NOMO-1 (cell line): ENCODE measurements at regions not wholly inside any gene's neighbourhood (a gene's known extent, or its start where the extent isn't known, plus 50 kb on each side); places are given as distances from the start of the nearest gene placed in this dataset.
A peak's percentile ranks its signal among the peaks of the same experiment; 100 is the strongest.
"Not testable (repeated sequence)": the region's sequence is repeated elsewhere in the genome, so short reads cannot be mapped to it uniquely, and the experiment has no call there.

Source experiments
- DNase-seq, 2 experiments: peaks; one replicate each; lab custom pipeline; 2025; ENCODE audit not compliant: unreplicated experiment in 2 of 2; lab: John Stamatoyannopoulos, UW

DNA sequence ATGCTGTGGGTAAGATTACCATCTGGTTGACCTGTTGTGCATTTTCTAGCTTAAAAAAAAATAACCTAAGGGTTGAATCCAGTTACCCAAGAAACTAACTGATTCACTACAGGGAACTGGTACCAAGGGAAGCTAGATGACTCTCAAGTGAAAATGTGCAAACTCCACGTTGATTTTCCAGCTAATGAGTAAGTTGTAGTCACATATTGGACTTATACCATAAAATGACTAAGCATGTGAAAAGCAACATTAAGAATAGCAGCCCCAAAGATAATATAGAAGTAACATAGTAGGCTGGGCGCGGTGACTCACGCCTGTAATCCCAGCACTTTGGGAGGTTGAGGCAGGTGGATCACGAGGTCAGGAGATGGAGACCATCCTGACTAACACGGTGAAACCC, 270.9 kb downstream of the SPRY1 start:
- DNase-seq = no peak

- DNase-seq = no peak
Measured at GRCh38 chr4:123667991-123668390, 271.4 kb downstream of the SPRY1 start.

DNA sequence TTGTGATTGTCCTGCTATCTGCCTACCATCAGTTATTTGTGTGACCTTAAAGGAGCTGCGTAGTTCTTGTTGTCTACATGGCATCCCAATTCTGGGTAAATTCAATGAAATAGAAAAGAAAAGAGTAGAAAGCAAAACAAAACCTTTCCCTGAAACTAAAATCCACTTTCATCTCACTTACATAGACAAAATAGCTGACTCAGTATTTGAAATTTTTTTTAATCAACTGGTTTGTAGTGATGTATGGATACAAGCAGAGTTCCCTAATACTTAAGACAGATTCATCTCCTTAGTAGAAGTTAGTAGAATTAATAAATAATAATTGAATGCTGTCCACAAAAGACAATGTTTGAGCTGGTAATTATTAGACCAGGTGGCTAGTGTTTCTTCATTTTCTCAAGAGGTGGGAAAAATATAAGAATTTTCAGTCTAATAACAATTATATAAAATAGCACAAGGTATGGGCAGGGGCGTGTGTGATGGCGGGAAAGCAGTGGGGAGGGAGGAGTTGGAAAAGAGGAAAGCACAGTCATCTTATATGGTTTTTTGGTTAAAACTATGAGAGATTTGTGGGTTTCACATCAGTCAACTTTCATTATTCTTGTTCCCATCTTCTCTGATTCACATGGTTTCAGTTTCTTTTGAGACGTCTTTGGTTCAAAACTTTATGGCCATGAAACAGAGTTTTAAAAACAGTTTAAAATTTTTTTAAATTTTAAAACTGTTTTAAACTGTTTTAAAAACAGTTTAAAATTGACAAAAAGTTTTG, 275.2 kb downstream of the SPRY1 start:
- DNase-seq = peak in 1 of 2 experiments; percentile 30

GRCh38 chr4:123672987-123673386, 276.4 kb downstream of the SPRY1 start:
- peak in 1 of 2 experiments; percentile 62 for DNase-seq

DNA sequence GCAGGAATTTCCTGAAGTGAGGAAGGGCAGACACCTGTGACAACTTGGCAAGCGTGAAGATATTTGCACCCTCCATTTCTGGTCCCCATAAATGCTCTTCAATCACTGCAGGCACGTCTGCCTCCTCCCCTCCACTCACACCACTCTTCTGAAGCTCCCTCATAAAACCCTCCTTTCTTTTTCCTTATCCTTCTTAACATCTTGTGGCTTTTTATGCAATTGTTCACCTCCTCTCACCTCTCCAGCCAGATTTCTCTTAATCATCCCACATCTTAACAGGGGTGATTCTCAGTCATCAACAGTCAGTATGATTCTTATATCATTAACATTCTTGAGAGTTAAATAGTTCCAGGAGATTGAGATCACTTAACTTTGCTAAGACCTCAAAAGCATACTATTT, 277.4 kb downstream of the SPRY1 start:
- no peak for DNase-seq

- no peak for DNase-seq
Measured at GRCh38 chr4:123674762-123675465, 278.3 kb downstream of the SPRY1 start.

GRCh38 chr4:123675567-123675966, 279.0 kb downstream of the SPRY1 start:
- no peak for DNase-seq

GRCh38 chr4:123676071-123676889, 279.7 kb downstream of the SPRY1 start:
- no peak for DNase-seq

DNA sequence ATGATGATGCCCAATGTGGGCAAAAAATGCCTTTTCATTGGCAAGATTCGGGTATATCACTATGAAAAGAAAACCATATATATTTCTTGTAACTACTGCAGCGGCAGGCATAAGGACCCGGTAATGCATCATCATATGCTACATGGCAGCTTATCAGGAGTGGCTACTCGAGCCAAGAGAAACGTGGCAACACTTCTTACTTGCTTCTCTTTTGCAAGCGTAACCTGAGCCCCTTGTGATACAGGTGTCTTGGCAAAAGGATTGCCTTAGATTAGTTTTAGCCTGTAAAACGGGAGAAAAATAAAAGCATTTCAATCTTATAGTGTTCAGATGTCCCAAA, 280.3 kb downstream of the SPRY1 start:
- no peak for DNase-seq

DNA sequence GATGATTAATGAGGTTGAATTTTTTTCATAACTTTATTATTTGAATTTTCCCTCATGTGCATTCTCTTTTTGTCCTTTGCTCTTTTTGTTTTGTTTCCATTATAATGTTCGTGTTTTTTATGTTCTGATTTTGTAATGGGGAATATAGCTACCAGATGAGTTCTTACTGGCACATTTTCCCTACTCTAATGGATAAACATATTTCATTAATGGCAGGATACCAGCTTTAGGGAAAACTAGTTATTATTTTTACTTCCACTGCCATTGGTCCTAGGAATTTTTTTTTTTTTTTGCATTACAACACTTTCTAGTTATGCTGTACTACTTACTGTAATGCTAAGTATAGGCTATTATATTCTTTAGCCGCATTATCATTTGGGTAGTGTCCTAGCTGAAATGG, 286.3 kb downstream of the SPRY1 start:
- DNase-seq = no peak

DNA sequence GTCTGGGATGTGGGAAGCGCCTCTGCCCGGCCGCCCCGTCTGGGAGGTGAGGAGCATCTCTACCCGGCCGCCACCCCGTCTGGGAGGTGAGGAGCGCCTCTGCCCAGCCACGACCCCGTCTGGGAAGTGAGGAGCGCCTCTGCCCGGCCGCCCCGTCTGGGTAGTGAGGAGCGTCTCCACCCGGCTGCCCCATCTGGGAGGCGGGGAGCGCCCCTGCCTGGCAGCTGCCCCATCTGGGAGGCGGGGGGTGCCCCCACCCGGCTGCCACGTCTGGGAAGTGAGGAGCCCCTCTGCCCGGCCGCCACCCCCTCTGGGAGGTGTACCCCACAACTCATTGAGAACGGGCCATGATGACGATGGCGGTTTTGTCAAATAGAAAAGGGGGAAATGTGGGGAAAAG, 288.3 kb downstream of the SPRY1 start:
- not testable (repeated sequence) for DNase-seq

DNA sequence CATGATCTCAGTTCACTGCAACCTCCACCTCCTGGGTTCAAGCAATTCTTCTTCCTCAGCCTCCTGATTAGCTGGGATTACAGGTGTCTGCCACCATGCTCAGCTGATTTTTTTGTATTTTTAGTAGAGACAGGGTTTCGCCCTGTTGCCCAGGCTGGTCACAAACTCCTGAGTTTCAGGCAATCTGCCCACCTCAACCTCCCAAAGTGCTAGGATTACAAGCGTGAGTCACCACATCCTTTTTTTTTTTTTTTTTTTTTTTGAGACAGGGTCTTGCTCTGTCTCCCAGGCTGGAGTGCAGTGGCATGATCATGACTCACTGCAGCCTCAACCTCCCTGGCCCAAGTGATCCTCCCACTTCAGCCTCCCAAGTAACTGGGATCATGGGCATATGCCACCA, 298.9 kb downstream of the SPRY1 start:
- DNase-seq = not testable (repeated sequence)

DNA sequence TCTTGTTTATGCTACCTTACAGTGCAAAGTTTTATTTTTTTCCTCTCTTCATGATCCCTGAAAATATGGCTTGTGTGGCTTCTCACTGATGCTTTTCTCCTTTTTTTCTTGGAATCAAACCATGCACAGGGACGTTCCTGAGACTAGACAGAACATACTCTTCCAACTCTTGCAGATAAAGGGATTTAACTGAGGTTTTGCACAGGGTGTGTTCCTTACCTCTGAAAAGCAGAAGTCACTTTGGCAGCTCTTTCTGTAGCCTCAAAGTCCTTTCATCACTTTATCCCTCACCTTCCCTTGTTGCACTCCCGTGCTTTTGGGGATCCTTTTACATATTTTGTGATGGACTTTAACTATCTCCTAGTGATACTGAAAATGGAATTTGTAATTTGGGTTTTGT, 300.1 kb downstream of the SPRY1 start:
- DNase-seq = peak; percentile 1 to 31

DNA sequence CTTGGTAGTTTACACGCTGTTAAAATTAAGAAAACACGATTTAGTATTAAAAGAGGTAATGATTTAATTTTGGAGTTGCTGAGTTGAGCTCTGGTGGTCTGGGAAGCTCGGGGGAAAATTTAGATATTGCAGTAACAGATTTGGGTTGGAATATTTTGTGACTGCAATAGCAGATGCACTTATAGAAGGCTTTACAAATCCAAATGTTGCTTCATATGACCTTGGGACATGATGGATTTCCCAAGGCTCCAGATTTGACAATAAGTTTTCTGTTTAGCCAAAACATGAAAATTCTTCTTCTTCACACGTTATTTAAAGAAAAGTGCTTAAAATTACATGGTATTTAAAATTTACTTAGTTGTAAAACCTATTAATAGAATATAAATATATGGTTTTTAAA, 302.0 kb downstream of the SPRY1 start:
- no peak for DNase-seq

DNA sequence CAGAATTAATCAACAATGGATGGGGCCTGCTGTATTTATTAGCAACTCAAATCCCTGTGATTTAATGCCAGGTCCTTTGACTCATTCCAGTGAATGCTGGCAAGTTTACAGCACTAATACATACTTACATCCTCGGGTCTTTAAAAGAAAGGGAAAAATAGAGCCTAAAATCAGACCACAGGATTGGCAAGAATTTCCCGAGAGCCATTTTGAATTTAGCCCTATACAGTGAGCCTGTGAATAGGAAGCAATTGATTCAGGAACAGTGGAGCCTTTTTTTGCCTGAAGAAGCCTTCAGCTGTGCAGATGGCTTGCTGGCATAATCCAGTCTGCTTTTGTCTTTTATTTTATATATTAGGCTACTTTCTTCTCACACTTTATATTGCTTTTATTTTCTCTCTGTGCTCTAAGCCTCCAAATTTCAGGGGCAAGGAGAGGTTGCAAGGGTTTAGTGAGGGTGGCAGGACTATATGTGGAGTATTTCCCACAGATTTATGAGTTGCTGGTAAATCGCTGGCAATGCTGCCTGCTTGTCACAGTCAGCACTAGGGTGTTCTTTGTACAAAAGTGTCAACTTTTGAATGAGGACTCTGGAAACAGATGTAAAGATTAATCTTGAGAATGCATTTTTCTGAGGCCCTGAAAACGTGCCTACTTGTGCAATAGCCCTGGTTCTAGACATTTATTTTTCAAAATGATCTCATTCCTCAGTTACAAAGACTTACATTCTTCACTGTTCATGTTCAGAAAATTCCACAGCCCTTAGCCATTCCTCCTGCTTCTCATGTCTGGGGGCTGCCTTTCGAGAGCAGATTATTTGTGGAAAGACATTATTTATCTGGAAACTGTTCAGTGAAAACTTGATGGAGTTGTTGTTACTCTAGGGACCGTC, 303.5 kb downstream of the SPRY1 start:
- DNase-seq = no peak

- no peak for DNase-seq
Measured at GRCh38 chr4:123701131-123701575, 304.6 kb downstream of the SPRY1 start.

DNA sequence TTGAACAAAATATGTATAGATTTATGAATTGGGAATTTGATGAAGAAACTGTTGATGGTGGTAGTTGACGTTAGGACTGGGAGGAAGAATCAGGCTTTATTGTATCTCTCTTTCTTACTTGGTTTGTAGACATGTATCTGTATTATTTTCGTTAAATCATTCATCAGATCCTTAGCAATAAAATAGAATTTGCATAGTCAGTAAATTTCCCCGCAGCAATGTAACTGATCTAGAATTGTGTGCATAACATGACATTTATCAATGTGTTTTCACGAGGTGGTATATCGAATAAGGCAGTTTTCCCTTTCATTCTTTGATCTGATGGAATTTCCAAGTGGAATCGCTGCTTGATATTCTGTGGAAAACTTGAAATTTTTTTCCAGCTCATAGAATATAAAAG, 308.8 kb downstream of the SPRY1 start:
- DNase-seq = no peak

- DNase-seq = no peak
Measured at GRCh38 chr4:123706973-123707372, 310.4 kb downstream of the SPRY1 start.

GRCh38 chr4:123708902-123709301, 312.3 kb downstream of the SPRY1 start:
- no peak for DNase-seq

DNA sequence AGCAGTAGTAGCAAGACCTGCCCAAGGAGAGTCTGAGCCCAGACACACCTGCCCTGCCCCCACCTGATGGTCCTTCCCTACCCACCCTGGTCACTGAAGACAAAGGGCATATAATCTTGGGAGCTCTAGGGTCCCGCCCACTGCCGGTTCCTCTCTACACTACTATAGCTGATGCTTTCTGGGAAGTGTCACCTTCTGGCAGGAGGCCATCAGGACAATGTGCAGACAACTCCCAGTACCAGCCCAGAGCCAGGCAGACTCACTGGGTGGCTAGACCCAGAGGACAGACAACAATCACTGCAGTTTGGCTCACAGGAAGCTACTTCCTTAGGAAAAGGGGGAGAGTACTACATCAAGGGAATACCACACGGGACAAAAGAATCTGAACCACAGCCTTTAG, 312.7 kb downstream of the SPRY1 start:
- DNase-seq = no peak
